GM12891 (cell line): ENCODE measurements at regions not wholly inside any gene's neighbourhood (a gene's known extent, or its start where the extent isn't known, plus 50 kb on each side); places are given as distances from the start of the nearest gene placed in this dataset.

Source experiments
- POLR2A ChIP-seq: IDR thresholded peaks from 2 replicates; pipeline ENCODE4 v1.6.1; 2011; ENCODE audit warnings: low read depth, low read length, control low read depth
- TAF1 ChIP-seq: IDR thresholded peaks from 2 replicates; pipeline ENCODE4 v1.6.1; 2011; ENCODE audit warnings: low read depth, low read length, control low read depth

- no peak for TF ChIP-seq TAF1
- no peak for TF ChIP-seq POLR2A
Measured at GRCh38 chr7:37516664-37517063, 68.0 kb upstream of the ELMO1 start.
